ENCODE measurements at regions not wholly inside any gene's neighbourhood (a gene's known extent, or its start where the extent isn't known, plus 50 kb on each side); places are given as distances from the start of the nearest gene placed in this dataset.

- TF ChIP-seq, protein P1, sequence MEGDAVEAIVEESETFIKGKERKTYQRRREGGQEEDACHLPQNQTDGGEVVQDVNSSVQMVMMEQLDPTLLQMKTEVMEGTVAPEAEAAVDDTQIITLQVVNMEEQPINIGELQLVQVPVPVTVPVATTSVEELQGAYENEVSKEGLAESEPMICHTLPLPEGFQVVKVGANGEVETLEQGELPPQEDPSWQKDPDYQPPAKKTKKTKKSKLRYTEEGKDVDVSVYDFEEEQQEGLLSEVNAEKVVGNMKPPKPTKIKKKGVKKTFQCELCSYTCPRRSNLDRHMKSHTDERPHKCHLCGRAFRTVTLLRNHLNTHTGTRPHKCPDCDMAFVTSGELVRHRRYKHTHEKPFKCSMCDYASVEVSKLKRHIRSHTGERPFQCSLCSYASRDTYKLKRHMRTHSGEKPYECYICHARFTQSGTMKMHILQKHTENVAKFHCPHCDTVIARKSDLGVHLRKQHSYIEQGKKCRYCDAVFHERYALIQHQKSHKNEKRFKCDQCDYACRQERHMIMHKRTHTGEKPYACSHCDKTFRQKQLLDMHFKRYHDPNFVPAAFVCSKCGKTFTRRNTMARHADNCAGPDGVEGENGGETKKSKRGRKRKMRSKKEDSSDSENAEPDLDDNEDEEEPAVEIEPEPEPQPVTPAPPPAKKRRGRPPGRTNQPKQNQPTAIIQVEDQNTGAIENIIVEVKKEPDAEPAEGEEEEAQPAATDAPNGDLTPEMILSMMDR (IDR thresholded peaks at IDR 0.05; ENCODE audit: poor library complexity): no peak
- TF ChIP-seq EZH2 (IDR thresholded peaks at IDR 0.05; ENCODE audit: borderline replicate concordance): no peak
These were observed 181.3 kb upstream of the SIX2 start for GRCh38 chr2:45190481-45190942.
